Spleen (tissue), 11 donors: ENCODE measurements at regions not wholly inside any gene's neighbourhood (a gene's known extent, or its start where the extent isn't known, plus 50 kb on each side); places are given as distances from the start of the nearest gene placed in this dataset.
"Not testable (repeated sequence)": the region's sequence is repeated elsewhere in the genome, so short reads cannot be mapped to it uniquely, and the experiment has no call there.

Experiments
- DNase-seq: peaks from one replicate; pipeline ENCODE4 v3.0.0-alpha.2; 2020
- H3K27ac ChIP-seq, 8 donors: fragments of 200-600 bp; sonication (generic) in 7 of 8; 1 replicate in 4 of 8; 2 replicates in 4 of 8; pipeline versions ENCODE4 v1.5.0 to v1.8.0; 2016 to 2021; ENCODE audit warnings: inconsistent platforms in 4 of 8, mild to moderate bottlenecking in 4 of 8, moderate library complexity in 1 of 8
- H3K27me3 ChIP-seq, 7 donors: fragments of 200-600 bp; sonication (generic) in 6 of 7; replicated peaks in 1 of 7; 1 replicate in 4 of 7; 2 replicates in 3 of 7; pipeline versions ENCODE4 v1.5.0 to v1.8.0; 2016 to 2021; ENCODE audit warnings: inconsistent platforms in 3 of 7, mild to moderate bottlenecking in 1 of 7
- H3K36me3 ChIP-seq, 6 donors: fragments of 200-600 bp; sonication (generic) in 5 of 6; 1 replicate in 4 of 6; 2 replicates in 2 of 6; pipeline versions ENCODE4 v1.5.0 to v1.8.0; 2016 to 2021; ENCODE audit warnings: inconsistent platforms in 2 of 6
- H3K4me1 ChIP-seq, 6 donors: fragments of 200-600 bp; sonication (generic) in 5 of 6; 1 replicate in 3 of 6; 2 replicates in 3 of 6; pipeline versions ENCODE4 v1.5.0 to v1.8.0; 2016 to 2021; ENCODE audit warnings: inconsistent platforms in 3 of 6
- H3K4me3 ChIP-seq, 8 donors: fragments of 200-600 bp; sonication (generic) in 7 of 8; 1 replicate in 4 of 8; 2 replicates in 4 of 8; pipeline versions ENCODE4 v1.5.0 to v1.8.0; 2016 to 2021; ENCODE audit warnings: inconsistent platforms in 4 of 8, mild to moderate bottlenecking in 4 of 8, moderate library complexity in 2 of 8
- H3K9me3 ChIP-seq, 8 donors: fragments of 200-600 bp; sonication (generic) in 7 of 8; 1 replicate in 4 of 8; 2 replicates in 4 of 8; pipeline versions ENCODE4 v1.5.0 to v1.8.0; 2016 to 2021; ENCODE audit warnings: inconsistent platforms in 4 of 8
- CTCF ChIP-seq, 11 experiments: fragments of 200-600 bp in 7 of 11; fragments of 450-650 bp in 4 of 11; sonication (generic) in 4 of 11; IDR thresholded peaks in 8 of 11; conservative IDR thresholded peaks in 3 of 11; 1 replicate in 7 of 11; 2 replicates in 4 of 11; pipeline versions ENCODE4 v1.4.0 to v1.8.0; 2016 to 2021; ENCODE audit warnings: antibody characterized with exemption in 11 of 11, inconsistent platforms in 4 of 11, mild to moderate bottlenecking in 1 of 11
- POLR2A ChIP-seq, 3 donors: fragments of 450-650 bp; IDR thresholded peaks; one replicate each; pipeline ENCODE4 v1.5.1; 2017; ENCODE audit warnings: antibody characterized with exemption in 3 of 3, mild to moderate bottlenecking in 1 of 3
- POLR2AphosphoS5 ChIP-seq, 3 donors: sonication (generic); formaldehyde crosslinking; IDR thresholded peaks; one replicate each; pipeline ENCODE4 v1.5.1; 2017; ENCODE audit warnings: antibody characterized with exemption in 3 of 3
- WGBS, 5 donors: extraction: QIAGEN DNeasy Blood & Tissue Kit in 3 of 5; methylation state at CpG; one replicate each; pipeline versions ENCODE4 v1.1.5 to v1.1.7; 2013 to 2018; 5-methylcytosine and 5-hydroxymethylcytosine counted together
- intact Hi-C: fragments of 100-400 bp; cut with DNase I; formaldehyde crosslinking; loops from one replicate; pipeline ENCODE4 v1.15.0; 2023; ENCODE audit warnings: low total_unique reads
- donor health status: healthy with polysubstance abuse.
- donor health status: DM: no; HTN: no; CAD: no; lungs with moderate emphysema.
- donor health status: DM: no; HTN: no; CAD: no.
- donor health status: Bipolar disorder and iron deficiency.
- donor health status: healthy.
- donor health status: DM: no; HTN: no; CAD: no.
- donor health status: DM: yes; HTN: yes; CAD: no.

GRCh38 chr6:56720882-56721281 lies 78.2 kb upstream of the DST start:
- H3K27ac ChIP-seq = peak overlapping the region in 3 of 8 donors; percentile 23 to 72 (median 48)
- no peaks in the 10 kb centered on the region for H3K36me3 ChIP-seq
- DNase-seq = no peak
- H3K9me3 ChIP-seq = peaks cover 0 to 20% (median 0%) of the 10 kb centered on the region in 8 donors
- no peaks in the 10 kb centered on the region for H3K27me3 ChIP-seq
- 88 to 98% (median 93%) methylated on average over 13 to 25 of the region's 25 CpGs for WGBS, 5 donors
- H3K4me1 ChIP-seq = peaks cover 0 to 5% (median 0%) of the 10 kb centered on the region in 6 donors
- H3K4me3 ChIP-seq = no peak overlapping the region
- TF ChIP-seq POLR2A (IDR thresholded peaks at IDR 0.05) (no peak), POLR2AphosphoS5 (IDR thresholded peaks at IDR 0.05) (no peak), CTCF (IDR thresholded peaks at IDR 0.05 in 8 of 11, conservative IDR thresholded peaks at IDR 0.05 in 3 of 11) (no peak)
- intact Hi-C loops = no loop called here

- intact Hi-C loops, DNase-seq, H3K36me3 ChIP-seq, H3K4me3 ChIP-seq, H3K27me3 ChIP-seq: not testable (repeated sequence)
- Histone ChIP-seq H3K27ac (peak overlapping the region in 7 of 8 donors; percentile 6 to 84 (median 70)), H3K9me3 (peaks cover 0 to 20% (median 0%) of the 10 kb centered on the region in 8 donors), H3K4me1 (peaks cover 0 to 11% (median 6%) of the 10 kb centered on the region in 6 donors)
- 68 to 88% (median 78%) methylated on average over 4 of the region's 4 CpGs for whole genome bisulfite sequencing, 5 donors
These were observed 77.5 kb upstream of the DST start for GRCh38 chr6:56720202-56720601.

GRCh38 chr6:56719315-56720058 lies 76.8 kb upstream of the DST start:
- DNase-seq, H3K4me3 ChIP-seq, H3K36me3 ChIP-seq, intact Hi-C loops, H3K27me3 ChIP-seq: not testable (repeated sequence)
- peaks cover 0 to 20% (median 0%) of the 10 kb centered on the region in 8 donors for H3K9me3 ChIP-seq
- H3K4me1 ChIP-seq = peaks cover 0 to 18% (median 11%) of the 10 kb centered on the region in 6 donors
- peak in 1 of 3 donors; percentile 6 for TF ChIP-seq POLR2AphosphoS5 (IDR thresholded peaks at IDR 0.05)
- WGBS, 5 donors = 42 to 61% (median 54%) methylated on average over 13 of the region's 13 CpGs
- peak overlapping the region in 7 of 8 donors; percentile 18 to 84 (median 70) for H3K27ac ChIP-seq

- H3K4me3 ChIP-seq = no peak overlapping the region
- TF ChIP-seq POLR2A (IDR thresholded peaks at IDR 0.05) = no peak
- TF ChIP-seq POLR2AphosphoS5 (IDR thresholded peaks at IDR 0.05) = no peak
- TF ChIP-seq CTCF (IDR thresholded peaks at IDR 0.05 in 8 of 11, conservative IDR thresholded peaks at IDR 0.05 in 3 of 11) = no peak
- no peaks in the 10 kb centered on the region for H3K36me3 ChIP-seq
- no peak overlapping the region for H3K27ac ChIP-seq
- DNase-seq = no peak
- H3K27me3 ChIP-seq = no peaks in the 10 kb centered on the region
- intact Hi-C loops = no loop called here
- peaks cover 0 to 20% (median 0%) of the 10 kb centered on the region in 8 donors for H3K9me3 ChIP-seq
- H3K4me1 ChIP-seq = peaks cover 0 to 30% (median 16%) of the 10 kb centered on the region in 6 donors
These were observed 75.5 kb upstream of the DST start for GRCh38 chr6:56718236-56718635.

GRCh38 chr6:56716229-56716628 lies 73.5 kb upstream of the DST start:
- WGBS, 5 donors = 88 to 95% (median 90%) methylated on average over 3 of the region's 3 CpGs
- Histone ChIP-seq H3K4me1 (peaks cover 0 to 35% (median 16%) of the 10 kb centered on the region in 6 donors), H3K27me3 (no peaks in the 10 kb centered on the region), H3K36me3 (no peaks in the 10 kb centered on the region), H3K9me3 (peaks cover 0 to 20% (median 0%) of the 10 kb centered on the region in 8 donors), H3K4me3 (no peak overlapping the region), H3K27ac (peak overlapping the region in 2 of 8 donors; percentile 63 to 68)
- TF ChIP-seq CTCF (IDR thresholded peaks at IDR 0.05 in 8 of 11, conservative IDR thresholded peaks at IDR 0.05 in 3 of 11) (no peak), POLR2AphosphoS5 (IDR thresholded peaks at IDR 0.05) (no peak), POLR2A (IDR thresholded peaks at IDR 0.05) (no peak)
- intact Hi-C loops = no loop called here
- DNase-seq = no peak
